ENCODE measurements at regions not wholly inside any gene's neighbourhood (a gene's known extent, or its start where the extent isn't known, plus 50 kb on each side); places are given as distances from the start of the nearest gene placed in this dataset.

- no peak for TF ChIP-seq POLR2A (IDR thresholded peaks at IDR 0.05; ENCODE audit: low read length)
- no peak for TF ChIP-seq GATA1 (IDR thresholded peaks at IDR 0.05; ENCODE audit: low read depth, low read length)
Measured at GRCh38 chr5:25484391-25484790, 839.6 kb upstream of the CDH10 start.

Data from erythroblast (primary cell).